ENCODE measurements at regions not wholly inside any gene's neighbourhood (a gene's known extent, or its start where the extent isn't known, plus 50 kb on each side); places are given as distances from the start of the nearest gene placed in this dataset.

DNA sequence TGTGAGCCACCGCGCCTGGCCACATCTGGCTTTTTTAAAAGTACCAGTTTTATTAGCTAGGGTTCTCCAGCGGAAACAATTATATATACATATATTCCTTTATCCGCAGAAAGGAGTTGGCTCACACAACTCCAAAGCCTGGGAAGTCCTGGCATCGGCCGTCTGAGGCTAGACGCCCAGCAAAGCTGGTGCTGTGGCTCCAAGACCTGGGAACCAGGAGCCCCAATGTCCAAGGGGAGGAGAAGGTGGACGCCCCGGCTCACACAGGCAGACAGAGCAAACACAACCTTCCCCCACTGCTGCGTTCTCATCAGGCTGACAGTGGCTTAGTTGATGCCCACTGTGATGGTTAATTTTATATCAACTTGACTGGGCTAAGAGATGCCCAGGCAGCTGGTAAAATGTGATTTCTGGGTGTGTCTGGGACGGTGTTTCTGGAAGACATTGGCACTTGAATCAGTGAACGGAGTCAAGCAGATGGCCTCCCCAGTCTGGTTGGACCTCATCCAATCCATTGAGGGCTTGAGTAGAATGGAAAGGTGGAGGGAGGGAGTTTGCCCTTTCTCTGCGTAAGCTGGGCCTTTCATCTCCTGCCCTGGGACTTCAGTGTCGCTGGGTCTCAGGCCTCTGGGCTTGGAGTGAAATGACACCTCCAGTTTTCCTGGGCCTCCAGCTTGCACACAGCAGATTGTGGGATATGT, 904.4 kb downstream of the BRD1 start:
- FAIRE-seq: no peak
- in situ Hi-C loops (cut with HindIII; ENCODE audit: extremely low pct_ligation_motif_present, low pct_unique_long_range_greater_than_20kb): no loop called here

DNA sequence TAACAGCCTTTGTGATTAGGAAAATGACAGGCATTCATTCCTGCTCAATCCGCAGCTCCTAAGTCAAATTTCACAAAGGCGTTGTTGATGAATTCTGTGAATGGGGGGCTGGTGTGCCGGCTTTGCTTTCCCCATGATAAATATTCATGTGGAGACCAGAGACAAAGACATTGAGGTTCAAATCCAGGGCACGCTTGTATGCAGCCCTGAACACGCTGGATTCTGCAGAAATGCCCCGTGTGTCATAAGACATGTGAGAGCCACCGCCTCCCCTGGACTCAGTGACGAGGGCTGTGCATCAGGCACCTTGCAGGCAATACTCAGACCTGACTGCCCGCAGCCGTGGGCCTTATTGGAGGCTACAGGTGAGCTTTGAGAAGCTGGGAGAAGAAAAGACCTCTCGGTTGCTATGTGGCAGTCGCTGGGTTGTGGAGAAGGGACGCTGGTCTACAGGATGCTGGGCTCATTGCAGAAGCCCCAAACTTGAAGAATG, 906.2 kb downstream of the BRD1 start:
- ATAC-seq: no peak
- no TSS peak for BruUV-seq (replicated peaks)
- Histone ChIP-seq H3K4me3 (replicated peaks in 1 of 3; ENCODE audit: insufficient read depth in 1 of 3, low read depth in 2 of 3, low read length in 3 of 3) (no peak overlapping the region), H3K27ac (ENCODE audit: extremely low read length, insufficient read depth, low read length) (no peak overlapping the region), H3K79me2 (ENCODE audit: insufficient read depth, low read length) (no peaks in the 10 kb centered on the region), H3K9ac (ENCODE audit: insufficient read depth, low read depth, low read length) (no peak overlapping the region), H2AFZ (ENCODE audit: low read length) (no peak overlapping the region), H3K9me3 (ENCODE audit: low read length) (peaks cover 8% of the 10 kb centered on the region), H3K4me2 (ENCODE audit: low read depth, low read length) (no peak overlapping the region), H4K20me1 (ENCODE audit: insufficient read depth, low read length) (no peaks in the 10 kb centered on the region), H3K4me1 (ENCODE audit: insufficient read depth, low read length) (peaks cover 52% of the 10 kb centered on the region), H3K36me3 (replicated peaks in 1 of 2; ENCODE audit: control insufficient read depth in 1 of 2, insufficient read depth in 2 of 2, low read length in 2 of 2) (no peaks in the 10 kb centered on the region), H3K27me3 (ENCODE audit: control insufficient read depth in 1 of 2, insufficient read depth in 2 of 2, low read length in 2 of 2) (peaks cover 6 to 8% of the 10 kb centered on the region in 2 experiments; a peak in 4 of 5 replicates)
- POLR2A ChIA-PET: no interaction called here
- intact Hi-C loops (cut with micrococcal nuclease; ENCODE audit: unreplicated experiment) (no loop called here), in situ Hi-C loops (cut with HindIII; ENCODE audit: extremely low pct_ligation_motif_present, low pct_unique_long_range_greater_than_20kb) (no loop called here)
- no peak for DNase-seq (ENCODE audit: low spot score)
- WGBS (ENCODE audit: low lambda C conversion rate): 50% methylated on average over 11 of the region's 13 CpGs
- CTCF ChIA-PET (ENCODE audit: low intra/inter-chr PET ratio, low total read pairs): no interaction called here
- FAIRE-seq: no peak
- TF ChIP-seq, protein P1, sequence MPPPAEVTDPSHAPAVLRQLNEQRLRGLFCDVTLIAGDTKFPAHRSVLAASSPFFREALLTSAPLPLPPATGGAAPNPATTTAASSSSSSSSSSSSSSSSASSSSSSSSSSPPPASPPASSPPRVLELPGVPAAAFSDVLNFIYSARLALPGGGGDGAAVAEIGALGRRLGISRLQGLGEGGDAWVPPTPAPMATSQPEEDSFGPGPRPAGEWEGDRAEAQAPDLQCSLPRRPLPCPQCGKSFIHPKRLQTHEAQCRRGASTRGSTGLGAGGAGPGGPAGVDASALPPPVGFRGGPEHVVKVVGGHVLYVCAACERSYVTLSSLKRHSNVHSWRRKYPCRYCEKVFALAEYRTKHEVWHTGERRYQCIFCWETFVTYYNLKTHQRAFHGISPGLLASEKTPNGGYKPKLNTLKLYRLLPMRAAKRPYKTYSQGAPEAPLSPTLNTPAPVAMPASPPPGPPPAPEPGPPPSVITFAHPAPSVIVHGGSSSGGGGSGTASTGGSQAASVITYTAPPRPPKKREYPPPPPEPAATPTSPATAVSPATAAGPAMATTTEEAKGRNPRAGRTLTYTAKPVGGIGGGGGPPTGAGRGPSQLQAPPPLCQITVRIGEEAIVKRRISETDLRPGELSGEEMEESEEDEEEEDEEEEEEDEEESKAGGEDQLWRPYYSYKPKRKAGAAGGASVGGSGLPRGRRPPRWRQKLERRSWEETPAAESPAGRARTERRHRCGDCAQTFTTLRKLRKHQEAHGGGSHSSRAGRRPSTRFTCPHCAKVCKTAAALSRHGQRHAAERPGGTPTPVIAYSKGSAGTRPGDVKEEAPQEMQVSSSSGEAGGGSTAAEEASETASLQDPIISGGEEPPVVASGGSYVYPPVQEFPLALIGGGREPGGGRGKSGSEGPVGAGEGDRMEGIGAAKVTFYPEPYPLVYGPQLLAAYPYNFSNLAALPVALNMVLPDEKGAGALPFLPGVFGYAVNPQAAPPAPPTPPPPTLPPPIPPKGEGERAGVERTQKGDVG (CRISPR knock-in tag; IDR thresholded peaks at IDR 0.05; ENCODE audit: borderline replicate concordance): no peak
- TF ChIP-seq, protein P2, sequence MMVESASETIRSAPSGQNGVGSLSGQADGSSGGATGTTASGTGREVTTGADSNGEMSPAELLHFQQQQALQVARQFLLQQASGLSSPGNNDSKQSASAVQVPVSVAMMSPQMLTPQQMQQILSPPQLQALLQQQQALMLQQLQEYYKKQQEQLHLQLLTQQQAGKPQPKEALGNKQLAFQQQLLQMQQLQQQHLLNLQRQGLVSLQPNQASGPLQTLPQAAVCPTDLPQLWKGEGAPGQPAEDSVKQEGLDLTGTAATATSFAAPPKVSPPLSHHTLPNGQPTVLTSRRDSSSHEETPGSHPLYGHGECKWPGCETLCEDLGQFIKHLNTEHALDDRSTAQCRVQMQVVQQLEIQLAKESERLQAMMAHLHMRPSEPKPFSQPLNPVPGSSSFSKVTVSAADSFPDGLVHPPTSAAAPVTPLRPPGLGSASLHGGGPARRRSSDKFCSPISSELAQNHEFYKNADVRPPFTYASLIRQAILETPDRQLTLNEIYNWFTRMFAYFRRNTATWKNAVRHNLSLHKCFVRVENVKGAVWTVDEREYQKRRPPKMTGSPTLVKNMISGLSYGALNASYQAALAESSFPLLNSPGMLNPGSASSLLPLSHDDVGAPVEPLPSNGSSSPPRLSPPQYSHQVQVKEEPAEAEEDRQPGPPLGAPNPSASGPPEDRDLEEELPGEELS (CRISPR knock-in tag; IDR thresholded peaks at IDR 0.05): no peak
- no peak for TF ChIP-seq ISX (CRISPR knock-in tag; conservative IDR thresholded peaks at IDR 0.05)

More for the DNA sequence above, 904.4 kb downstream of the BRD1 start:
- ATAC-seq (no peak), DNase-seq (ENCODE audit: low spot score) (no peak)
- no peak overlapping the region for H3K27ac ChIP-seq (ENCODE audit: extremely low read length, insufficient read depth, low read length)
- ChIA-PET POLR2A (no interaction called here), CTCF (ENCODE audit: low intra/inter-chr PET ratio, low total read pairs) (no interaction called here)
- no peaks in the 10 kb centered on the region for H3K9me3 ChIP-seq (ENCODE audit: low read length)
- TF ChIP-seq ZNF782 (CRISPR knock-in tag; IDR thresholded peaks at IDR 0.05; ENCODE audit: borderline replicate concordance): no peak
- 49% methylated on average over 13 of the region's 14 CpGs for WGBS (ENCODE audit: low lambda C conversion rate)
- H4K20me1 ChIP-seq (ENCODE audit: insufficient read depth, low read length): no peaks in the 10 kb centered on the region
- H3K4me2 ChIP-seq (ENCODE audit: low read depth, low read length): no peak overlapping the region
- no TSS peak for BruUV-seq (replicated peaks)
- no peaks in the 10 kb centered on the region for H3K36me3 ChIP-seq (replicated peaks in 1 of 2; ENCODE audit: control insufficient read depth in 1 of 2, insufficient read depth in 2 of 2, low read length in 2 of 2)
- H3K27me3 ChIP-seq (ENCODE audit: control insufficient read depth in 1 of 2, insufficient read depth in 2 of 2, low read length in 2 of 2): peaks cover 6 to 8% of the 10 kb centered on the region in 2 experiments; a peak in 4 of 5 replicates
- H3K4me1 ChIP-seq (ENCODE audit: insufficient read depth, low read length): peaks cover 44% of the 10 kb centered on the region
- H2AFZ ChIP-seq (ENCODE audit: low read length): no peak overlapping the region
- no peak overlapping the region for H3K9ac ChIP-seq (ENCODE audit: insufficient read depth, low read depth, low read length)
- no peaks in the 10 kb centered on the region for H3K79me2 ChIP-seq (ENCODE audit: insufficient read depth, low read length)
- H3K4me3 ChIP-seq (replicated peaks in 1 of 3; ENCODE audit: insufficient read depth in 1 of 3, low read depth in 2 of 3, low read length in 3 of 3): no peak overlapping the region
- intact Hi-C loops (cut with micrococcal nuclease; ENCODE audit: unreplicated experiment): no loop called here

All from HepG2 (cell line).